HG03108 (cell line): ENCODE measurements at regions not wholly inside any gene's neighbourhood (a gene's known extent, or its start where the extent isn't known, plus 50 kb on each side); places are given as distances from the start of the nearest gene placed in this dataset.
"Not testable (repeated sequence)": the region's sequence is repeated elsewhere in the genome, so short reads cannot be mapped to it uniquely, and the experiment has no call there.

ENCODE experiments used
- ATAC-seq: cut with Tn5 transposase; IDR thresholded peaks from one replicate; pipeline ENCODE4 v1.9.1; 2021; ENCODE audit warnings: moderate library complexity; ENCODE audit not compliant: unreplicated experiment

DNA sequence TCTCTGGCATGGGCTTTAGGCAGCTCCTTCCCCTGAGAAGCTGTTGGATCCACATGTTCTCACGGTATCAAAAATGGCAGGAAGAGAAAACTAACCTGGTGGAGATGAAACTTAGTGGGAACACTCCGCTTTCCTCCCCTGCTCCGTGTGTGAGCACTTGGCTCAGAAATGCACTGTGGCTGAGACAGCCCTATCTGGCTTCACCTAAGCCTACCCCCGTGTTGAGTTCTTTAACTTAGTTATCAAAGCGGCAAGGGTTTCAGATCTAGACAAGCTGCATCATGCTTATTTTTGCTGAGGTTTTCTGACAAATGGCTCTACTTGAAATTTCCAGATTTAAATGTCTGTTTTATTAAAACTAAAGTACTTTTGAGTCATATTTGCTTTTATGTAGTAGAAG lies 221.6 kb upstream of the PLGLB2 start:
- not testable (repeated sequence) for ATAC-seq

DNA sequence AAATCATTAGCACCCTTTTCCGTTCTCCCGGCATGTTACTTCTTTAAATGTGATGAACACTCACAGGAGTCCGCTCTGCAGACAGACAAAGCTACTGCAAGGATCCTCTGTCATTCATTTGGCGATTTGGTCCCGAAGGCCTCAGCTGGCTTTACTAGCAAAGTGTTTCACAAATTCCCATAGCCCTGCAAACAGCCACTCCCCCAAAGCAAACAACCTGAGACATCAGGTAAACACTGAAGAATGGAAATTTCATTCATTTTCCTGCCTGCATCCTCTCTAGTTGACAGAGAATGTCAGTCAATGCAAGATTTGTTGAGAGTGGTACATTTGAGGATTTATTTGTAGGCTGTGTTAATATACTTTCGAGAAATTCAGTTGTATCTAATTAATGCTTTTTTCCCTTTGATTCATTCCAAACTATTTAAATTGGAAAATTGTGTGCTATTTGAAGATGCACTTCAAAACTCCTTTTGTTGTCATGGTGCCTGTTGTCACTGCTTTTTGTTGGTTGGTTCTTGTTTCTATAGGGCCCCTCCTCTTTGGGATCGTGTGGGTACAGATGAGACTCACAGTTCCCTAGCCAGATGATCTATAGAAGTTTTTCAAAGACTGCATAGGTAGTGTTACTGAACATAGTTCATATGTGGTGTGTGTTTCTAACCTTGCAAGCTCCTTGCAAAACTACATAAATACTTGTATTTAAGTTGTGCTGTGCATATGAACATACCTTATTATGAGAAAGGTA lies 215.7 kb upstream of the PLGLB2 start:
- ATAC-seq, result not testable (repeated sequence)

DNA sequence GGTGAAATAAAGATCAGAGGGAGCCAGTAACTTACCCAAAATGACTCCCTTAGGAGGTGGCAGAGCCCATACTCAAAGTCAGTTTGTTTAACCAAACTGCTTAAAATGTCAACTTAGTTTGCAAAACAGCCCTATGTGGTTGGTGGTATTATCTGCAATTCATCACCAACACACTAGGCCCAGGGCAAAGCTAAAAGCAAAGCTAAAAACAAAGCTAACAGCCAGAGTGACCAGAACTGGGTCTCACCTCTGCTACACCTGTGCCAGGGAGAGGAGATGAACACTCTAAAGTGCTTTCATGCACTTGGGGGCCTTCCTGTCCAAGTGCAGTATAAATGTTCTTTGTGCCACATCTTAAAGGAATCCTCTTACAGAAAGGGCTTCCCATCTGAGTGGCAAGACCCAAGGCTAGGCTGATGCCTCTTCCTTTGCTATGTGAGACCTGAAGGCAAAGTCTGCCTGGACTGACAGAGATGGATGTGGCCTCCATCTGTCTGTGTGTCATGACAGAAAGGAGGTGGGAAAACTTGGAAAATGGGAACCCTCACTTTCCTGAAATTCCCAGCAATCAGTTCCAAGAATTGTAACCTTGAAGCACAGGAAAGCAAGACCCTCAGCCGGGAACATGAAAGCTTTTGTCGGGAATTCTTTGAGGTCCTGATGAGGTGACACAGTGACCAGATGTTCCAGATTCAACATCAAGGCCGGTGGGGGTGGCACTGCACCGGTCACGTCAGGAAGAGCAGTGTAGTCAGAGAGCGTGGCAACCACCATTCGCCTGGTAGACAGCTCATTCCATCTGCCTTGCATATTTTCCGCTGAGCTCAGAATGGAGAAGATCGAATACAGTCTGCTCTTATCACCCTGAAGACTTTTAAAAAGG lies 214.3 kb upstream of the PLGLB2 start:
- ATAC-seq, result not testable (repeated sequence)

DNA sequence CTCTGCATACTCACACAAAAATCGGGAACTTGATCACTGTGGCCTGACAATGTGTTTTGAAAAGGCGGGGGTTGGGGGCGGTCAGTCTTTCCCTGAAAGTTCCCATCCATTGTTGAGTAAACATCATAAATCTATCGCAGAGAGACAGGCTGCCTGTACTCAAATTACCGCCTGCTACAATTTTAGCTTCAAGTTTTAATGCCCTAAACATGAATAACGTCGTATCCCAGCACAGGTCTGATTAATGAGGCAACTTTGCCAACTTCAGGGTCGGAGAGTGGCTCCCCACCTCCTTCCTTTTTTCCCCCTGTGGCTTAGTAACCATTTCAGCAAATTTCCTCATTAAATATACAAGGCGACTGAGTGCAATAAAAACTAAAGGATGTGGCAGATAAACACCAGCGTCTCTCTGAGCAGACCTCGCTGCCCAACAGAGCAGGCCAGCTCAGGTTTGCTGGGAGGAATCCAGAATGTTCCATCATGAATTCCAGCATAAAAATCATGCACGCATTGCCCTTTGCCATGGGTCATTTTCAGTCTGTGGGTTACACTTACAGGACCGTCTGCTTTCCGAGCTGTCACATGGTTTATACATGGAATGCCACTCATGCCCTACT lies 213.5 kb upstream of the PLGLB2 start:
- ATAC-seq, result not testable (repeated sequence)

DNA sequence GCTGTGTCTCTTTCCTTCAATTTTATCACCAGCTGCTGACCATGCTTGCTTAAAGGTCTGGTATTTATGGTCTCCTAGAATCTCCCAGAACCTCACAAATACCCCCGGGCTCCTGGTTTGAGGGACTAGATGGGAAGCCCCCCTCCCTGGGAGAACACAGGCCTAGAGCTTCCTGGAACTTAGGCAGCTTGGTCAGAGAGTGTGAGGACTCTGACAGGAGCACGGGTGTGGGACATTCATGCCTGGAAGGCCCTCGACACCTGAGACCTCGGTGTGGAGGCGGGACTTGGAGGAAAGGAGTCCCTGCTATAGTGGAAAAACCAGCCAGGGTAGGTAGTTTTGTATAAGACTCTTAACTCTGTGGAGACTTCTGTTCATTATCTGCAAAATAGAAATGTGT lies 211.5 kb upstream of the PLGLB2 start:
- not testable (repeated sequence) for ATAC-seq

DNA sequence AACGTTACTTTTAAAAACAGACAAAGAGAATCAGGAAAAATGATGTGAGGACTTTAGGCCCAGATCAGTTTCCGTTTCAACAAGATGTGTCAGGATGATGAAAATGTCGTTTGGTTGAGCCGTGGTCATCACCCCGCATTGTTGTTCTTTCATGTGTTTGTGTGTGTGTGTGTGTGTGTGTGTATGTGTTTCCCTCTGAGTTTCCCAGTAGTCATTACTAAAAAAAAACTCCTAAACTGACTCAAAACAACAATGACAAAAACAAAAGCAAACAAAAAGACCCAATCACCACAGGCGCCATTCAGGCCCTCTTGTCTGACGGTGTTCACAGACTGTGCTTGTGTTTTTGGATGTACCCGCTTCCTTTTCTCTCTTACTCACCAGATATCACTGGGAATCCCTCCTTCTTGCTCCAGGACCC lies 210.6 kb upstream of the PLGLB2 start:
- ATAC-seq, result not testable (repeated sequence)

DNA sequence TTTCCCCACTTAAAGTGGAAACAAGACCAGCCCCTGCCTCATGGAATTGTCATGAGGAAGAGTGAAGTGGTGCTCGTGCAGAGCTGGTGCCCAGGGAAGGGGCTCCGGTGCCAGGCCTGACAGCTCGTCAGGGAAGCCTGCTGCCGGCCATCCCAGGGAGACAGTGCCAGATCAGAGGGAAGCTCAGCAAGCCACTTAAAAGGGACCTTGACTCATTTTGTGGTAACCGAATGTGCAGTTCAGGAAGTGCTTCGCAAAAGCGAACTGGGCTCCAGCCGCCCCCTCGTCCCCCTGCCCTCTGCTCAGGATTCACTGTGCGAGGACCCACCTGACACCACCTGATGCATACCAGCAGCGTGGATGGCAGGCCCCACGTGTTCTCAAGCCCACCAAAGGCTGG lies 209.6 kb upstream of the PLGLB2 start:
- not testable (repeated sequence) for ATAC-seq

DNA sequence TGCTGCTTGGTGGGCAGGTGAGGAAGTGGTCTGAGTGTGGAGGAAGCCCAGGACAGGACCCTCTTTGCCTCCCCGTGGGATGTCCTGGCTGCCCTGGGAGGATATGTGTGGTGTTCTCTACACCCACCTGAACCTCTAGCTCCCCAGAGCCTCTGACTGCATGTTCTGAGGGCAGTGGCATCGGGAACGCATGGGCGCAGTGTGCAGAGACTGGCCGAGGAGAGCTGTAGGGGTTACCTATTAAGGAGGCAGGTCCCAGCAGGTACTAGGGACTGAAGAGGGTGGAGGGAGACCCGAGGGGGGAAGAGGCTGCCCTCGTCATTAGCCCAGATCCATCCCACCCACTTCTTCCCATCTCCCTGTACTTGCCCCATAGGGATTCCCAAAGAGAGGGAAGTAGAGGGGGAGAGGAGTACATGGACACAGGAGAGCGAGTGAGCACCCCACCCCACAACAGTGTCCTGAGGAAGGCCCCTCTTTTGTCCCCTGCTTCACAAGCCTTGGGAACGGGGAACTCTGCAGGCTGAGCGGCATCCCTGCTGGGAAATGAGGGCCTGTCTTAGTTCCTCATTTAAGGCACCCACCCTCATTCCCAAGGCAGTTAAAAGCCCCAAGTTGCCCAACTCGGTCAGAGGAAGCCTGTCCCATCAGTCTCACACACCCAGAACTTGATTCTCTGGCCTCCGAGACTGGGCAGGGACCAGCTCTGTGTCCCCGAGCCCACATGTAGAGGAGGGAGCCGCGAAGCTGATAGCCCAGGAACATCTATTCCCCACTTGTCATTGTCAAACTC lies 208.5 kb upstream of the PLGLB2 start:
- ATAC-seq, result not testable (repeated sequence)

DNA sequence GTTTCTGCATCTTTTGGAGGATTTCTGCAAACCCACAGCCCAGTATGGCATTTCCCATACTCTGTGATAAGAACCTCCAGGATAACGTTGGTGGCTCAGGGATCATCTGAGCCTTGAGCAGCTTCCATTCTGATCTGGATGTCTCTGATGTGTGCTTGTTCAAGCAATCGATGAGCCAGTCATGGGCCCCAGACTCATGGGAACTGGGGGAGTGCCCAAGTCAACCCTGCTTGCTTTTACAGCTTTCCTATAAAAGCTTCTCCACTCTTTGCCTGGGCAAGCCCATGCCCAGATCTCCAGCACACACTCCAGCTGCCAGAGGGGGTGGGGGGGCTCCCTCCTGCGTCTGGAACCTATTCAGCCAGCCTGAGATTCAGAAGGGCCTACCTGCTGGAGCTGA lies 207.6 kb upstream of the PLGLB2 start:
- ATAC-seq, result not testable (repeated sequence)

DNA sequence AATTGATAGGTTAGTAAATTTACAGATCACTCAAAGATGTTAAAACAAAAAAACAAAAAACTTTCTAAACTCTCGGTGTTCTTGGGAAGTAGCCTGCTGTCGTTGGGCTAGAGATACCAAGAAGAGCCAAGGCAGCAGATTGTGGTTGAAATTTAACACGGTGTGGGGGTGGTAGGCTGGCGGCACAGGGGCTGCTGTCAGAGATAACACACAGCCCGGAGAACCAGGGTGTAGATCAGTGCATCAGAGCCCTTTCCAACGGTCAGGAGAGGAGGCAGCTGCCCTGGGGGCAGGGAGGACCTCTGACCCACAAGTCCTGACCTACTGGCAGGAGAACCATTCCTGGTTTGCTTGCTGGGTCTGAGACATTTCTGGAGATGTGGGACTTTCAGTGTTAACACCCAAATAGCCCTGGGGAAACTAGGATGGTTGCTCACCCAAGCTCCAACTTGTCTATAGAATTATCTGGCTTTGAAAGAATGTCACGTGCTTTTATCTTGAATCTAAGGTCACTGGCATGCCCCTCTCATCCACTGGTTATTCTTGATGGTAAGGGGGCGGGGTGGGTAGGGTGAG lies 205.2 kb upstream of the PLGLB2 start:
- not testable (repeated sequence) for ATAC-seq

DNA sequence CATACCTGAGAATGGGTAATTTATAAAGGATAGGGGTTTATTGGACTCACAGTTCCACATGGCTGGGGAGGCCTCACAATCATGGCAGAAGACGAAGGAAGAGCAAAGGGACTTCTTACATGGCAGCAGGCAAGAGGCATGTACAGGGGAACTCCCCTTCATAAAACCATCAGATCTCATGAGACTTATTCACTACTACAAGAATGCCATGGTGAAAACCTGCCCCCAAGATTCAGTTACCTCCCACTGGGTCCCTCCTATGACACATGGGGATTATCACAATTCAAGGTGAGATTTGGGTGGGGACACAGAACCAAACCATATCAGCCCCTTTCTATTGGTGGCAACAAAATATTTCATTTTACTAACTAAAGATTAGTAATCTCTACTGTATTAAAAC lies 204.1 kb upstream of the PLGLB2 start:
- ATAC-seq, result not testable (repeated sequence)

DNA sequence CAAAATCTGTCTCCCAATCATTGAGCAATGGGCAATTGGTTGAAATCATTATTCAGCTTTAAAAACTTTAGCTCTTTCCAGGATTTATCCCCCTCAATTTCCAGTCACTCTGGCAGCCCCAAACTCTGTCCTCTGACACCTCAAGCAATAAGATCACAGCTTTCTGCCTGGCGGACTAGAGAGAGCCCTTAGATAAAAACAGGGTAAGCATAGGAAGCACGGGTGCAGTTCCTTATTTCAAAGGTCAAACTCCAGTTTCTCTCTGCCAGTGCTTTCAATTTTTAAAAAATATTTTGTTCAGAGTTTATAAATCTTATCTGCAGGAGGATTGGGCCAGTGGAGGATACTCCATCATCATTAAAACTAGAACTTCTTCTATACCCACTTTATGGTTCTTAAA lies 200.8 kb upstream of the PLGLB2 start:
- not testable (repeated sequence) for ATAC-seq

DNA sequence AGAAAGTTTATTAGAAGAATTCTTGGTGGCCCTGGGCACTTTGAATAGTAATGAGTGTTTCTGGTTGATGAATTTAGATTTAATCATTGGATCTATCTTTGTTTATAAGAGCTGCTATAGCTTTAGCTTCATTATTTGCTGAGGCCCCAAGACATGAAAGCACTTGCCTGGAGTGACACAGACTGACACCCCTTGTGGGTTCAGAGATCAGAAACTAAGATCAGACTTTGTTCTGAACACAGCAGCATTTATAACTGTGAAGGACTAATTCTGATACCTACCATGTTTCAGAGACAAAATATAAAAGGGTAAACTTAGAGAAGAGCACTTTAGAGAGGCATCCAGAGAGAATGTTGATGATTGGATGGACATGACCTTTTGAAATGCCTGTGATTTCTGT lies 199.9 kb upstream of the PLGLB2 start:
- ATAC-seq, result not testable (repeated sequence)

DNA sequence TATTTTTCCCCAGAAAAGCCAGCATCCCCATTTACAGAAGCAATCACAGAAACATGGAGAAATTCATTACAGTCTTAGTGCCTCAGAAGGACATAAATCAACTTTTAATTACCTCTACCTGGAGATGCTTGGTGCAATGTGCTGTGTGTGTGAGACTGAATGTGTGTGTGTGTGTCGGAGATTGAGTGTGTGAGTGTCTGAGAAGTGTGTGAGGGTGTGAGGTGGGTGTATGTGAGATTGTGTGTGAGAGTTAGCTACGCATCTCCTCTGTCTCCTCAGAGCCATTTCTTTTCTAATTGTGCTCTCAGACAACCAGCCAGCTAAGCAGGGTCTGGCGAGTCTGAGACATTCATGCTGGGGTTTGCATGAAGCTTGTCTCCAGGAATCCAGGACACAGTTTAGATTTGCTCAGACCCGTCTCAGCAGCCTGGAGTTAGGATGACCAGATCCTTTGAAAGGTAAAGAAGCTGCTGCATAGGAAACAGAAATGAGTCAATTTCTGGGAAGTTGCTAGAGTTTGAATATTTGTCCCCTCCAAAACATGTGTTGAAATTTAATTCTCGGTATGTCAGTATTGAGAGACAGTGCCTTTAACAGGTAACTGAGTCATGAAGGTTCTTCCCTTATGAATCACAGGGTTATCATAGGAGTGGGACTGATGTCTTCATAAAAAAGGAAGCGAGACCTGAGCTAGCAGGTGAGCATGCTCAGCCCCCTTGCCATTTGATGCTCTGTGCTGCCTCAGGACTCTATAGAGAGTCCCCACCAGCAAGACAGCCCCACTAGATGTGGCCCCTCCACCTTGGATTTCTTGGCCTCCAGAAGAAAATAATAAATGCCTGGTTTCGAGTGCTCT lies 199.0 kb upstream of the PLGLB2 start:
- ATAC-seq, result not testable (repeated sequence)

DNA sequence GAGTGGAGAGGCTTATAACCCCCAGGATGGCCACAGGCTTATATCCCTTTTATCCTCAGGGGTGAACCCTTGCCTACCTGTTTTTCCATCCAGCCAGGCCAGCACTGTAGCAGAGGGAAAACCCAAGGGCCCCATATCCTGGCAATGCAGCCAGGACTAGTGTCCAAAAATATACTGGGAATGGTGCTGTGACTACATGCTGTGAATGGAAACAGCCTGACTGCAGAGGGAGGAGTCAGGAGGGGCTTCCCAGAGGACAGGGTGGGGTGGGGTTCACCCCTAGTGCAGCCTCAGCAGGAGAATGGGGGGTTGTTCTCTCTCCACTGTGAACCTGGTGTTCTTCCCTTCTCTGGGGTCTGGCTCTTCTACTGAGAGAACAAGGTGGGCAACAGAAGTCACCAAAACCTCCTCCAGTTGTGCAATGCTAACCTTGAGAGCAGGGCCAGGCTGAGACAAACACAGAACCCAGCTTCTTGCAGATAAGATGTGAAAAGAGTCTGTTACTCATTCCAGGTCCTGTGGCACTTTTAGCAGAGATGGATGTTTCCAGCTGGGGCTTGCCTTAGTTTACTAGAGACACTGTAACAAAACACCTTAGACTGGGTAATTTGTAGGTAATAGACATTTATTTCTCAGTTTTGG lies 198.2 kb upstream of the PLGLB2 start:
- not testable (repeated sequence) for ATAC-seq

DNA sequence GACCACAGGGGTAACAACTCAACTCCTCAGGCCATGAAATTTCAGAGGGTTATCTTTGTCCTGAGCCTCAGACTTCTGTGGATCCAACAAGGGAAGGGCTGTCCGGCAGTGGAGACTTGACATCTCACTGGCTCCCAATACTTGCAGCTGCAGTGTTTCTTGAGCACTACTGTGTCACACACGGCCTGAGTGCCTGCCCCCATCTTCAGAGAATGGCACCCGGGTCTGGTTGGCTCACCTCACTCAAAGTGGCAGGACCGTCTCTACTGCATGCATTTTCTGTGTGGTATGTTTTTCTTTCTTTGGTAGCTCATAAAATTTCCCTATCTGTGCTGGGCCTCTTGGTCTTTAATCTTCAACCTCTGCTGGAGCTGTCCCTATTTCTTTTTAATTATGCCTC lies 193.2 kb upstream of the PLGLB2 start:
- not testable (repeated sequence) for ATAC-seq

DNA sequence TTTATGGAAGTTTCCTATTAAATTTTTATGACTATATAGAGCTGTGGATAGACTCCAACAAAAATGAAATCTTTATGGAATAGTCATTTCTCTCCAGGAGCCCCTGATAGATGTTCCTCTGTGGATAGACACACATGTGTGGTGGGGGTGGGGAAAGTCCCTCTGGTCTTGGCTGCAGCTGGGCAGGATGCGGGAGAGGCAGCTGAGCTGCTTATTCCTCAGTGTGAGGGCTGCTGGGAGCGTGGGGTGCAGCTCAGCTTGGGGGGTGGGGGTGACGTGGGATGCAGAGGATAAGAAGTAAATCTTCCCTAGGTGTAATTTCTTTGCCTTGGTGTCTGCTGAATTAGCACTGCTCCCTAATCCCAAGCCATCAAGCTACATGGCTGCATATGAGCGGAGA lies 192.8 kb upstream of the PLGLB2 start:
- ATAC-seq, result not testable (repeated sequence)

DNA sequence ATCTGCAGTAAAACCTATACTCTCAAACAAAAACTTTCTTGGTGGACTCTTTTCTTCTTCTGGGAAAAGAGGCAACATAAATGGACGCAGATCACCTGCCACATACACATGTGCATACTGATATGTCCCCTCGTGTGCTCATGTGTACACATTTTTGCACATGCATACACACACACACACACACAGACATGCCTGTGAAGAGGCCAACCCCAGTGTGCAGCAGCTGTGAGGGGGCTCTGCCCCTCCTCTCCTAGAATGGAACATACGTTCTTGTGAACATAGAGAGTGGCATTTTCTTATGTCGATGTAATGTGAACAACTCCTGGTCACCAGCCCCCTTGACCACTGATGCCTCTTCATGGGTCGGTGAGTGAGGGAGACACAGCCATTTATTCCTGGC lies 188.9 kb upstream of the PLGLB2 start:
- not testable (repeated sequence) for ATAC-seq

DNA sequence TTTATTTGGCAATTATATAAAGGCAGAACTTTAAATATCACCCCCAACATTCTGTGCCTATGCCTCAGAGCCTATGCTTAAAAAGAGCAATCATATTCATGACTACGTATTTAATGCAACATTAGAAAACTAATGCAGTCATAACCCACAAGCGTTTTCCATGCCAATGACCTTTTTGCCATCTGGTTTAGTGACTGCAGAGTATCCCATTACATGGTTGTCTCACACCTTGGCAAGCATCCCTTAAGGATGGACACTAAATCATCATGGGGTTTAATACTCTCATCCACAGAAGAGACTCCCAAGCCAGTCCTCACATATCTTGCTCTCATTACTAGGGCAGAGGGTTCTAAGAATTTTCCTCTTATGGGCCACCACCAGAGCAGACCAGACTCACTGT lies 188.2 kb upstream of the PLGLB2 start:
- not testable (repeated sequence) for ATAC-seq
